ENCODE measurements at regions not wholly inside any gene's neighbourhood (a gene's known extent, or its start where the extent isn't known, plus 50 kb on each side); places are given as distances from the start of the nearest gene placed in this dataset.

DNA sequence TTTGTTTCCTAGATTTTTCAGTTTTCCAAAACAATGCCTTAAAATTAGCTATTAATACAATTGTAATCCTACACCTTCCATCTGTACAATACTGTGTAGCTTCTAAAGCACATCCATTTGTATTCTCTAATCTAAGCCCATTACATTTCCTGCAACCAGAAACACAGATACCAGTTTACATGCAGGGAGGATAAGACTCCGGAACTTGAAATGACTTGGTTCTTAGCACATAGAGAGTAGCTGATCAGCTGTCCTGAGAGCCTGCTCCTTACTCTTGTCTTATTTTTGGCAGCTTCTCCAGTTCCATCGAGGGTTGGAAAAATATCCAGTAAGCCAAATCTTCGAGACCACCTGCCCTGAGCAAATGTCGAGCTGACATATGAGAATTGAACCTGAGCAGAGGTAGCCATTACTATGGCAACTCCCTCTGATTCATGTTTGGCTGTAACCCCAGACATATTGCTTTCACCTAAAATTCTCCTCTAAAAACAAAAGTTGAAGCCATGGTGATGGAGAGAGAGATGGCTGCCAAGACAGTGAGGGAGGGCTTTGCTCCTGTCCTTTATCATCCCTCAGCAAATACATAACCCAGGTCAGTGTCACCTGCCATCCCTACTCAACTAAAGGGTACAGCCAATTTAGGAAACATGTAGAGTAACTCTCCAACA, 542.8 kb downstream of the IRS1 start:
- no peak for DNase-seq

DNA sequence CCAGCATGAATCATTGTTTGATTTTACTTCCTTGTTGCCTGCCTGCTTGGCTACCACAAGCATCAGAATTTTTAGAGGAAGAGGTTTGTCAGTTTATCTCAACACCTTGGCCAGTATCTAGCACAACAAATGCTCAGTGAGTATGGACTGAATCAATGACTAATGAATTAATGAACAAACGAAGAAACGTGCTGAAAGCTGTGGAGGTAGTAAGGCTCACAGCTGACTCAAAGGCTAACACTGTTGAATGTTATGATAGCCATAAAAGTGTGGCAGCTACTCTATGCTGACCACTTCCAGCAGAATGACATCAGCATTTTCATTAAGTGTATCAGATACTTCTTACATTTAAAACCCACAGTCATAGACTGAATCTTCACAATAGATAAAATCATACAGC, 543.4 kb downstream of the IRS1 start:
- DNase-seq: no peak

DNA sequence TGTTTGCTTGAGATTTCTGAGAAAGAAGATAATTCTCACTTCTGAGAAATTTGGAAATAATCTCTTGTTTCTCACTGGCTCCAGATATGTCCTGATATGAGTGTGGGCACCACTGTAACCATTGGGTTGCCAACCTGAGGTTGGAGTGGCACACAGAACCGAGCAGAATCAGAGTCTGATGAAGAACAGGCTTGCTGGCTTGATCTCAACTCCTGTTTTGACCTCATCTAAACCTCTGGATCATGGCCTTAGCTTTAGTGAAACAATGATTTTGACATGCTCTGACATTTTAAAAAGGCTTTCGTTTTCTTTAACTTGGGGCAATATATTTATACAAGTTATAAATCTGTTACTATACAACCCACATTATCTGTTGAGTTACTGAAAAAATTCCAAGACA, 548.0 kb downstream of the IRS1 start:
- DNase-seq: no peak

DNA sequence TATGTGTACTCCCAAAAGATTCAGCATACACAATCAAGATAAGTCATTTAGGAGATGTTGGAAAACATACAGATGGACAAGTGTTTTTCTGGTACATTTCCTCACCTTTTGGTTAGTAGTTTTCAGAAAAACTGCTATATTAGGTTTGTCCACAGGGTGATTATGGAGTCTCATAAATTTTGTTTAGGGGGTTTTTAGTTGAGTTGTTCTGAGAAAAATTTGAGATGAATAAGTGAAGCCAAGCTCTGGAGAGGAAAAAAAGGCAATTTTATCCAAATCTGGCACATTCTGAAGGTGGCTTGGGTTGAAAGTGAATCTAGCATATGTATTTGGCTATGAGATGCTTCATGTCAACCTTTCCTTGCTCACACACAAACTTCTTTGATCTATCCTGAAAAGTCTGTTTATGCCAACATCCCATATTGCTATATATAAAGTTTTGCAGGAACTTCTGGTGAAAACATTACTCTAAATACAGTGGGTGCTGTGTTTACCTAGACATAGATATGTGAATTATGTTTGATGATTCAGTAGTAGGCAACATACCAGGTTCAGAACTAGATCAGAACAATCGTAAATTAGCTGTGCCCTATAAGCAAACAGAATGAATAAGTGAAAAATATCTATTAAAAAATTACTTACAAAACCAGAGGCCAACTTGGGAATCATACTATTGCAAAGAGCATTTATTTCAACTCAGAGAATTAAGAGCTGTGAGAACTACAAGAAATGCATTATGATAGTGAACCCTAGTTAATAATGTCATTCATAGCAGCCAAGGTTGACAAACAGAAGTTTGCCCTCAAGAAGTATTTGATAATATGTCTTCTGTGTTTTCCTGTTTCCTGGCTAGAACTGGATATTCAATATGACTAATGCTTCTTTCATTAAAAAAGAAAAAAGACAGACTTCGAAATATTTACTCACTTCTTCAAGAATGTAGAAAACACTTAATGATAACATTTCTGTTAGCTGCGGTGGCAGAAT, 552.0 kb downstream of the IRS1 start:
- no peak for DNase-seq

DNA sequence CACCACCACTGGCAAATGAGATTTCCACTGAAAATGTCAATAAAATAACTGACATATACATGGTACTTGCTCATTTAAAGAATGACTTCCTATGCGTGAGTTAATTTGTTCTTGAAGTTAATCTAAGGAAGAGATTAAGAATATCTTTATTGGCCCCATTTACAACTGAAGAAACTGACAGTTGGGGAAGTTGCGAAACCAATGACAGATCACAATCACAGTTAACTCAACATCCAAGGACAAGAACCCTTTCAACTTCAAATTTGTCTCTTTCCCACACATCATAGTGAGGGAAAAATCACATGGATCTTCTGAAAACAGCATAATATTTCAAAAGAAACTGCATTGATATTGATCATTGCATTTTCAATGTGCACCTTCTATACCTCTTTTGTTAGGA, 565.4 kb downstream of the IRS1 start:
- DNase-seq: no peak

DNA sequence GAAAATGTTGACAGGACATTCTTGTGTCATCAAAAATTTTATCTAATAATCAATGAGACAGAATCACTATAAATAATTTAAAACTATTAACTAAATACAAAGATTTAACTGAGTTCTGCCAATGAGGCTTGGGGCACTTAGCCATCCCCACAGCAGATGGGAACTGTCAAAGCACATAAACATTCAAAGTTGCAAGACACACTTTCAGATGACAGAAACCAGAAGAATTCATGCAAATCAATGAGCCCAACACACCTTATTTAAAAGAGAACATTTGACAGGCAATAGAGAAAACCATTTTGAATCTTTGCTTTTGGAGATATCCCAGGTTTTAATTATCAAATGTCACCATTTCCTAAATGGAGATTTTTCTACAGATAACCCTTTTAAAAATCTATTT, 566.2 kb downstream of the IRS1 start:
- no peak for DNase-seq

DNA sequence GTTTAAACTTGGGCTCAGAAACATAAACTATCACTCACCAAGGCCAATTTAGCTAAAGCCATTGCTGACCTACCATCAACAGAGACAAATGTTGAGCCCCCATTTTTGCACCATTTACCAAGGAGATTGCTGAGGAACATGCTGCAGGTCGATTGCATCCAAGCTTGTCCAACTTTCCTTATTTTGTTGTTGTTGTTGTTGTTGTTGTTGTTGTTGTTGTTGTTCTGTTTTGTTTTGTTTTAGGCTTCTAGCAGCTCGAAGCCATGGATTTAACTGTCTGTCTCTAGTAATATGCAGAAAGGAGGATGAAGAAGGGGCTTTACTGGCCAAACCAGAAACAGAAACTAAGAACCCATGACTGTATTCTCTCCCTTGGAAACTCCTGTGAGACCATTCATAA, 571.5 kb downstream of the IRS1 start:
- DNase-seq: no peak

DNA sequence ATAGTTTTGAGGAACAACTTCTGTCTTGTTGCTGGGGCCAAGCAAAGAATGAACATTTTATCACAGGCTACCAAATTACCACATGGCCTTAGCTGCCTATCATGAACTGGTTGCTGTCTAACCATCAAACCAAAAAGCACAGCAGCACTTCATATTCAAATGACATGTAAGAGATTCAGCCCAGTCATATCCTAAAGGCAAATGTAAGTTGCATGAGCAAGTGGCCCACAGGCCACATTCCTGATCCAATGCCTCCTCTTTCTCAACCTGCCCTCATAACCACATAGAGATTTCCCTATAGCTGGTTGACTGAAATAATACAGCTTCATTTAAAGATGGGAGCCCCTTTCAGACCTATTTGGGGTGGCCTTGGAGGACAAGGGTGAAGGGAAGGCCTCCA, 572.3 kb downstream of the IRS1 start:
- DNase-seq: no peak

DNA sequence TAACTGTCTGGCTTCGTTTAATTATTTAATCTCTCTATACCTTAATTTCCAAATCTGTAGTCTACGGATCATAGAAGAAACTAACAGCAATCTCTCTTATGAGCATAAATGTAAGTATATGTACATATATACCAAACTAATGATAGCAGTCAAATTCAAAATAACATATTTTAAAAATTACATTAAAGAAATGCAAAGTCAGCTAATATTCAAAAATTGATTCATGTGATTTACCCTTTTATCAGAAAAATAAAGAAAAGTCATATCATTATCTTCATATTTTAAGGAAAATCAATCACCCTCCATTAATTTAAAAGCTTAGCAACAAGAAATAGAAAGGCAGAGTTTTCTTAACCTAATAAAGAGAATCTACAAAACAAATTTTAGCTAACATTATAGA, 575.9 kb downstream of the IRS1 start:
- DNase-seq: no peak

DNA sequence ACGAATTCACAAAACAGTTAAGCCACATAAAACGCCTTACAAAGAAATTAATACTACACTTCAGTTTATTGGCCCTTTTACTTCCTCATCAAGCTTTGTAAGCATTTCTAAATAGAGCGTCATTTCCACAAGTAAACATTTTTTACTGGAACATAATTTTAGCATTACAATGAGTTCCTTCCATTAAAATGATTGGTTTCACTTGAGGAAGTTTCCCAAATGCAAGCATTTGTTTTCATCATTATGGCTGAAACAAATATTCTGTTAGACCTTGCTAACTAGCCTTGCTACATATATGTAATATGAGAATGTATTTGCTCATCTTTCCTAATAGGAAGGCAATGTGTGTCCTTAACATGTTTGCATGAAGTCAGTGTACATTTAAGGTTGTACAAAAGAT, 579.1 kb downstream of the IRS1 start:
- DNase-seq: no peak

DNA sequence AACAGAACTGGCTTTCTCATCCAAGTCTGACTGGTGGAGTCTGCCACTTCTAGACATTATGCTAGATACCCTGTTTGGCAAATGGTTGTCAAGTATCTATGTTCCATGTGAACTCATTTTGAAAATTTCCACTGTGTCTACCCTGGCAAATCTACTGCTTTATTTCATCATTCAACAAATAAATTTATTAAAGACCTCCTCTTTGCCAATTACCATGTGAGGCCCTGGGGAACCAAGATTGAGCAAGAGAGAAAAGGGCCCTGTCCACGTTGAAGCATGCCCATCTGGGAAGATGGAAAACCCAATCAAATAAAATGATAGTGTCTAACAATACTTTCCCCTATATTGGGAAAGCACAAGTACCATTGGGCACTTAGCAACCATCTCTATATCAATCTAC, 582.4 kb downstream of the IRS1 start:
- DNase-seq: no peak

DNA sequence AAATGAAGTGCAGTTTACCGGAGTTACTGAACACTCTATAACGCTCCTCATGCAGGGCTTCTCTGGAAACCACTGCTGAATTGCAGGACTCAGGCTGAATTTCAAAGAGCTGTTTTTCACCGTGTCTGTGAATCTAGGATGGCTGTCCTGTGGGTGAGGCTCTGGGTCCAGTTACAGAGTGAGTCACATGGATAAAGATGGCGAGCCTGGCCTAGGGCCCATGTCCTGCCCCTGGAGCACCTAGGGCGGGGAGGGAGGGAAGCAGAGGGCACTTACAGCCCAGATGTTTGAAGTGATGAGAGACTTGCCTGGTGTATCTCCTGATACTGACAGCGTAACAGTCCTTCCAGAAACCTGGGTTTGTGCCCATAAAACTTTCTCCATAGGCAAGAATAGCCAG, 583.0 kb downstream of the IRS1 start:
- no peak for DNase-seq

DNA sequence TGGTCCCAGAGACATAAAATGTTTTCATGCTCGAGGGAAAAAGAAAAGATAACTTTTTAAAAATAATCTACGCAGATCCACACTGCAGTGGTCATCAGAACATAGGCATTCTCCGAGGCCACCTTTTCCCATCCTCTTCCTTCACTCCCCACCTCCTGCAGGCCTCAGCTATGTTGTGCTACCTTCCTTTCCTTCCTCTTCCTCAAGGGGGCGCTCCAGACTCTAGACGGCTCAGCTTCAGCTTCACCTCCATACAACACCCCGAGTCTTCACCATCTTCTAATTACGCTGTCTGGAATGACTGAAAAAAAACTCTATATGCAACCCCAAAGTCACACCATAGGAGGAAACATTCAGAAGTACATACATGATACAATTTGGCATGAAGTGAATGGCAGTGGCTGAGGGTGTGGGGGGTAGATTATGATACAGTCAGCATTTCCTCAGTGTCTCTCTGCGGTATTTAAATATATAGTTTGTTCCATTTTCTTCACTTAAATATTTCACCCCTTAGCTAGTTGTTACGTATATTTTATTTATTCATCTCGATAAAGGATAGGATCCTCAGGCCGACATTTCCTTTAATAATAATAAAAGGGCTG, 583.6 kb downstream of the IRS1 start:
- peak; percentile 0 for DNase-seq

DNA sequence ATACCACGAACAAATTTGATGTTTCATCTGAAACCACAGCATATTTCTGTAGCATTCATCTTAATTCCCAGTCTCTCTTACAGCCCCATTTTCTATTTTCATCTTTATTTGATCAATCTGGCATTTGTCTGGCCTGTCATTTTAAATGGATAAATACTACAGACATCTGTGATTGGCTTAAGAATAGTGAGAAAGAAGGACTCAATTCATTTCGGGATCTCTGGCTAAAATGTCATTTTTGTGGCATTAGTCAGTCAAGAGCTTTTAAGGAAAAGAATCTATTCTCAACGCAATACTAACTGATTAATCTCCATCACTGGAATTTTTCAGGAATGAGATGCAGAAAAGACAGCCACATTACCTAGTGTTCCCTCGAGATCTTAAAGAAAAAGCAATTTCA, 585.9 kb downstream of the IRS1 start:
- no peak for DNase-seq

DNA sequence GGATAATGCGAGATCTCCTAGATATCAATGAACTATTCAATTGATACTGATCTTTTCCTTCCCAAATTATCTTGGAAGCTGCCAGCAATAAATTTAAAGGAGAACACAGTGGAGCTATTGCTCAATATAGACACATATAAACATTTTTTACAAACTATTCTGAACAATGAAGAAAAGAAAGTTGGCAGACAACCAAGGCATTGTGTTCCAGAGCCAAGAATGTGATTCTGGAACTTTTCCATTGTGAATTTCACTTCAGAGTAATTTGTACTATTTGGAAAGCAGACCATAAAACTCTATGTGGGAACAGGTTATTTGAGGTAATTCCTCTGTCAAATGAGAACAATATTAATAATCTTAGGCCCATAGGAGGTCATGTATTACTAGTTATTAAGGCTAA, 588.2 kb downstream of the IRS1 start:
- no peak for DNase-seq

DNA sequence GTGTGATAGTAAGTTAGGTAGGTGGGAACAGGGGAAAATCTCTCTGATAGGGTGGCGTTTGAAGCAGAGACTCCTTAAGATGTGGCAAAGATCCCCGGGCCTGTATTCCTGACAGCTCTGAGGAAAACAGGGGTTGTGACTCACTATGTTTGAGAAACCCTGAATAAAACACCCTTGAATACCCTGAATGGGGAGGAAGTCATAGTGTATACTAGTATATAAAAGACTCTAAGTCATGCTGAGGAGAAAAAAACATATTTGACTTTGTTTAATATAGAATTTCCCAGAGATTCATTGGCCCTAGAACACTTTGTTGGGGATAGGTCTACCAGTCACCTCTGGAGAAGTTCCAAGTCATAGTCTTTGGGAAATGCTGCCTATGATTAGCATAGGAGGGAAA, 590.9 kb downstream of the IRS1 start:
- no peak for DNase-seq

DNA sequence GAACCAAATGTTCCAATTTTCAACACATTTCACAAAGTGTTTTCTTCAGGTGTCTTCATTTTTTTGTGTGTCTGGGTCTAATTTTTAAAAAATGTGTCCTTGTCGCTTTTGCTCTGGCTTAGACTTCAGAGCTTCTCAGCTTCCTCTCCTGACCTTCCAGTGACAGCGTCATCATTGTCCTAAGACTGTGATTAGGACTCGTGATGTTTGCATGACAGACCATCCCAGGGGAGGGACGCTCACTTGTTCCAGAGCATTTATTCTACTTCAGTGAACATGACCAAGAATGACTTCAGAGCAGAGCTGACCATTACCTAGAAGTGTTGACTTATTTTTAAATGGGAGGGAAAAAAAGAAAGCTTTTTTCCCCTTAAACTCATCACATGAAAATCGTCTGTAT, 591.9 kb downstream of the IRS1 start:
- no peak for DNase-seq

DNA sequence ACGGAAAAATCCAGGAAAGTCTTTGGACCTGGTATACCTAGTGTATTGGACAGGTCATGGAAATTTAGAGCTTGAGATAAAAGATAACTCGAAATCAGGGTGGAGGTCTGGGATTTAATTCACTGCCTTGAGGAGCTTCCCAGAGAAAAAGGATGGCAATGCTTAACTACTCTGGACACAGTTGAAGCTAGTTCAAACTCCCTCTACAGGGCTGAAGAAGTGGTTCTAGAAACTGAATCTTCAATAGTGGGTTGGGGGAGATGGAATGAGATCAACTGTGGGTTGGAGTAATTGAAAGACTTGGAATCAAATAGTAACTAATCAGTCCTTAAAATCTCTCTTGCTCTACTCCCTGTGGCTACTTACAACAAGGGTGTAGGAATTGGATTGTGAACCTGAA, 600.1 kb downstream of the IRS1 start:
- no peak for DNase-seq

DNA sequence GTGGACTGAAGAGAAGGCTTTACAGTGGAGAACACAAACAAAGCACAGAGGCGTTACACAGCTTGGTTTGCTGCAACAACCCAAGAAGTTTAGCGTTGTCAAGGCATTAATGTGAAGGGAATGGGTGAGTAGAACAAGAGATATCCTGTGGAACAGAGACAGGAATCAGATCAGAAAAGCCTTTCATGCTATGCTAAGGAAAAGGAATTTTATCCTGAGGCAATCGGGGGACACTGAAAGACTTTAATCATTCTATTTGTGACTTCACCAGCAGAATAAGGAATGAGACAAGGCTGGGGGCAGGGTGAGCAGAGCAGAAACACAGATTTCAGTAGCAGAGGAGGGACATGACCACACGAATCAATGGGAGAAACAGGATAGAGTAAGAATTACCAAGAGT, 600.7 kb downstream of the IRS1 start:
- no peak for DNase-seq

DNA sequence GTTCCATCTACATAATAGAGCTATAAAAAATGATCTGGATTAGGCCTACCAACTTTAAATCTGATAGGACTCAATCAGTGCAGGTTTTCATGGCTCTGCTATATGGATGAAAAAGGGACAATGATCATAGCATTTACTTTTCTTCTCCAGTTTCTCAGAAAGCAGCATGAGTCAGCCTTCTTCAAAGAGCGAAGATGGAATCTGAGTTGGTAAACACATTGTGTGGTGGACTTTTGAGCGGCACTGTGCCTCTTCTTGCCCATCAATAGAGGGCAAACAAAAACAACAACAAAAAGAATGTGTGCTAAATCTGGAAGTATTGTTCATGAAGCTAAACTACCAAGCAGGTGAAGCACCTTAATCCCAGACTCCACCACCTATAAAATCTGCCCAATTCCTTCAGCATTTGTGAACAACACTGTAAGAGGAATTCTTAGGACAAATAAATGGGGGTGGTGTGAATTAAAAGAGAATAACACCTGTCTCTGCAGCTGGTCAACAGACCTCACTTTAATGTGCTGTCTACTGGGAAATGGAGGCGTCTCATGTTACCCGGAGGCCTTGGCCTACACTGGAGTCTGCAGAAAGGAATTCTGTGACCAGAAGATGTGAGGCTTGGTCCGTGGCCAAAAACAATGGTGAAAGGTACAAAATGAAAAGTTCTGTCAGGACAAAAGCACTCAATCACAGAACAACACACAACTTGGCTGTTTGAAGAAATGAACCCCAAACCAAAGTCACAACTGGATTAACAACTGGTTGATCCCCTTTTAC, 609.0 kb downstream of the IRS1 start:
- peak; percentile 2 for DNase-seq

DNA sequence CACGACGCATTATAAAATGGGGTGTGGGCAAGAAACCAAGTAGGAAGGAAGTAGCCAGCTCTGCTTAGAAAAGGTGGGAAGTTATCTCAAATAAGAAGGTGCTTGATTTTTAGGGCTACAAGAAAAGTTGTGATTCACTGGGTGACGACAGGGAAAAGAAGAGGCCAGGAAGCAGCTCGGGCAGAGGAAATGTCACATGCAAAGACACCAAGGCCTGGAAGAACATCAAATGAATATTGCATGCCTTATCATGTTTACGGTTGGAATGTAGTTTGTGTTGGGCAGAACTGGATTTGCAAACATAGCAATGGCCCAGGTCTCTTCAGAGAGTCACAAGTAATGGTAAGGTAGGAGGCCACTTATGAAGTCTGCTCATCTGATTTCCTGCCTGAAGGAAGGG, 610.6 kb downstream of the IRS1 start:
- DNase-seq: no peak

DNA sequence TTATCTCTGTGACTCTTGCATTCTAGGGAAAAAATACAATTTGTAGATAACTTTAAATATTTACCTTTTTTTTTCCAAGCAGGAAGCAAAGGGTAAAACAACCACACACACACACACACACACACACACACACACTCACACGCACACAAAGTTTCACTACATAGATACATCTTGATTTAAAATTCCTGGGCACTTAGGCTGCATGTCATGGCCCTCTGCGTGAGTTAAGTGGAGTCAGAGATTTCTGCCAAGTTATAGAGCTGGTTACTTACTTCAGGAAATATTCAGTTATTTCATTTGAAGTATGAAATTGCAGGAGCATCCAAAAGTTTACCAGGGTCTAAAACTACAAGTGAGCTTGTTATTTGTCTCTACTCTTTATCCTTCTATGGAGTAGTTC, 612.0 kb downstream of the IRS1 start:
- no peak for DNase-seq

DNA sequence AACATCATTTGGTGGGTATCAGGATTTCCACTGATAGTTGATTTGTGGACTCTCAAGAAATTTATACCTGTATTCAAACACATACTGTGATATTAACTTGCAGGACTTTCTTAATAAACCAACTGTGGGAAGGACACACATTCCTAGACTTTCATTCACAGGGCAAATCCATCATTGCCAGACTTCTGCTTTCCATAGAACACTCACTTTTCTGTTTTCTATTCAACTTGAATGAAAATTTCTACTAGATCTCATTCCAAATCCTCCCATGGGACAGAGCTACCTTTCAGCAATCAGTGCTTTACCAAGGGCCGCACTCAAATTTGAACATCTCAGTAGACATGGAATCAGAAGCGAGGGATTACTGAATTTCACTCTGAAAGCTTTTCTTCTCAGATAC, 612.5 kb downstream of the IRS1 start:
- DNase-seq: no peak
